GM12878 (cell line): ENCODE measurements at regions not wholly inside any gene's neighbourhood (a gene's known extent, or its start where the extent isn't known, plus 50 kb on each side); places are given as distances from the start of the nearest gene placed in this dataset.

Experiments used
- ATAC-seq: fragments of 200-7000 bp; cut with Tn5 transposase; 3 replicates; pipeline ENCODE4 v1.9.1; 2020; ENCODE audit warnings: mild to moderate bottlenecking, moderate library complexity
- BruUV-seq: library from RNA; stranded (reverse); fragments of 400-500 nt; replicated peaks from 2 replicates; lab custom pipeline; 2021; lab: Mats Ljungman, UMichigan
- CTCF ChIA-PET: fragments of 300-600 bp; sonication (Branson Sonifier 250); formaldehyde crosslinking; extraction: SDS; loops from one replicate; lab custom pipeline; 2021; ENCODE audit warnings: inconsistent platforms; lab: Yijun Ruan, JAX
- POLR2A ChIA-PET: fragments of 350-600 bp; formaldehyde crosslinking; extraction: SDS; loops from one replicate; lab custom pipeline; 2021; ENCODE audit warnings: inconsistent platforms; lab: Charles Lee
- RAD21 ChIA-PET: fragments of 300-600 bp; sonication (Branson Sonifier 250); formaldehyde crosslinking; loops from one replicate; lab custom pipeline; 2023; ENCODE audit warnings: antibody characterized with exemption; ENCODE audit not compliant: unreplicated experiment; lab: Charles Lee
- SMC1A ChIA-PET: fragments of 300-600 bp; sonication (Branson Sonifier 250); formaldehyde crosslinking; loops from one replicate; lab custom pipeline; 2023; ENCODE audit not compliant: unreplicated experiment, uncharacterized antibody; lab: Charles Lee
- DNase-seq: peaks from one replicate; pipeline ENCODE4 v3.0.0-alpha.2; 2011; ENCODE audit warnings: low read depth, low spot score
- FAIRE-seq: peaks from 3 replicates; lab custom pipeline; 2011; peaks lifted over from hg19 to GRCh38; lab: Jason Lieb, UNC
- H2AFZ ChIP-seq: 2 replicates; pipeline ENCODE4 v1.6.0; 2011; ENCODE audit warnings: low read depth, low read length, control low read depth; ENCODE audit not compliant: control insufficient read depth
- H3K27ac ChIP-seq: 2 replicates; pipeline ENCODE4 v1.5.1; 2011; ENCODE audit warnings: control low read depth; ENCODE audit not compliant: control insufficient read depth, insufficient read depth
- H3K27me3 ChIP-seq, 2 experiments: replicated peaks in 1 of 2; 2 replicates each; pipeline versions ENCODE4 v1.6.0 to v1.6.1; 2011; ENCODE audit warnings: low read length in 1 of 2; ENCODE audit not compliant: control insufficient read depth in 2 of 2, insufficient read depth in 2 of 2
- H3K36me3 ChIP-seq, 2 experiments: 2 replicates each; pipeline ENCODE4 v1.5.1; 2011; ENCODE audit warnings: low read length in 1 of 2; ENCODE audit not compliant: control insufficient read depth in 2 of 2, insufficient read depth in 2 of 2
- H3K4me1 ChIP-seq: 2 replicates; pipeline ENCODE4 v1.6.1; 2011; ENCODE audit warnings: mild to moderate bottlenecking, low read length, moderate library complexity, mixed read lengths; ENCODE audit not compliant: control insufficient read depth, insufficient read depth
- H3K4me2 ChIP-seq: 2 replicates; pipeline ENCODE4 v1.6.0; 2011; ENCODE audit warnings: control low read depth; ENCODE audit not compliant: control insufficient read depth, insufficient read depth
- H3K4me3 ChIP-seq: fragments of 200-600 bp; sonication (generic); 2 replicates; pipeline ENCODE4 v1.5.1; 2016
- H3K79me2 ChIP-seq: 2 replicates; pipeline ENCODE4 v1.6.0; 2011; ENCODE audit warnings: low read length; ENCODE audit not compliant: control insufficient read depth, insufficient read depth
- H3K9ac ChIP-seq: 2 replicates; pipeline ENCODE4 v1.8.0; 2011; ENCODE audit warnings: low read length, control low read depth, mixed read lengths; ENCODE audit not compliant: control insufficient read depth, insufficient read depth
- H3K9me3 ChIP-seq: replicated peaks from 3 replicates; pipeline ENCODE4 v1.5.1; 2011; ENCODE audit warnings: mild to moderate bottlenecking, low read length; ENCODE audit not compliant: control insufficient read depth, insufficient read depth
- H4K20me1 ChIP-seq: 2 replicates; pipeline ENCODE4 v1.6.0; 2011; ENCODE audit not compliant: control insufficient read depth, insufficient read depth
- EZH2 ChIP-seq: IDR thresholded peaks from 2 replicates; pipeline ENCODE4 v1.6.1; 2012; ENCODE audit warnings: low read depth, mild to moderate bottlenecking, control low read depth, inconsistent platforms, low read length, borderline replicate concordance; ENCODE audit not compliant: control insufficient read depth
- HCFC1 ChIP-seq: fragments of 150-350 bp; IDR thresholded peaks from 2 replicates; pipeline ENCODE4 v1.6.1; 2014; ENCODE audit warnings: low read length
- IKZF2 ChIP-seq, 2 experiments: fragments of 450-650 bp; IDR thresholded peaks; 2 replicates each; pipeline ENCODE4 v1.6.1; 2017; ENCODE audit warnings: mild to moderate bottlenecking in 2 of 2, moderate library complexity in 2 of 2
- JUNB ChIP-seq: IDR thresholded peaks from 2 replicates; pipeline ENCODE4 v1.6.1; 2016; ENCODE audit warnings: antibody characterized with exemption, mild to moderate bottlenecking
- KLF5 ChIP-seq: fragments of 450-650 bp; IDR thresholded peaks from 2 replicates; pipeline ENCODE4 v1.6.1; 2014; ENCODE audit warnings: mild to moderate bottlenecking; ENCODE audit not compliant: partially characterized antibody
- LARP7 ChIP-seq: fragments of 450-650 bp; IDR thresholded peaks from 2 replicates; pipeline ENCODE4 v1.6.1; 2017; ENCODE audit warnings: mild to moderate bottlenecking
- MEF2A ChIP-seq: IDR thresholded peaks from 2 replicates; pipeline ENCODE4 v1.6.1; 2011; ENCODE audit warnings: low read depth, mild to moderate bottlenecking, low read length, moderate library complexity; ENCODE audit not compliant: insufficient read depth
- MEF2B ChIP-seq: fragments of 450-650 bp; IDR thresholded peaks from 2 replicates; pipeline ENCODE4 v1.6.1; 2018; ENCODE audit warnings: mild to moderate bottlenecking, moderate library complexity; ENCODE audit not compliant: partially characterized antibody, poor library complexity, severe bottlenecking
- SREBF1 ChIP-seq: IDR thresholded peaks from 2 replicates; pipeline ENCODE4 v1.6.1; 2012; ENCODE audit warnings: mild to moderate bottlenecking, low read length
- WGBS: methylation state at CpG from one replicate; pipeline ENCODE4 v1.1.6; 2016; ENCODE audit warnings: low lambda C conversion rate; ENCODE audit not compliant: insufficient replicate concordance, insufficient coverage; ENCODE audit errors: missing lambda C conversion rate; 5-methylcytosine and 5-hydroxymethylcytosine counted together
- in situ Hi-C: fragments of 300-500 bp; cut with MboI; formaldehyde crosslinking; loops from 9 replicates; pipeline ENCODE4 v1.14.3; 2018; ENCODE audit warnings: mixed read lengths
- intact Hi-C: fragments of 100-400 bp; cut with micrococcal nuclease; formaldehyde crosslinking; loops from one replicate; pipeline ENCODE4 v1.14.2; 2022; ENCODE audit not compliant: unreplicated experiment
- TF ChIP-seq, protein P1 (sequence below): fragments of 450-650 bp; formaldehyde crosslinking; IDR thresholded peaks from 2 replicates; pipeline ENCODE4 v1.4.0; 2022; ENCODE audit warnings: mild to moderate bottlenecking, moderate library complexity
- TF ChIP-seq, protein P2 (sequence below): fragments of 450-650 bp; IDR thresholded peaks from 2 replicates; pipeline ENCODE4 v1.6.1; 2017; ENCODE audit warnings: low read depth, mild to moderate bottlenecking, moderate library complexity
- TF ChIP-seq, protein P3 (sequence below): IDR thresholded peaks from 2 replicates; pipeline ENCODE4 v1.6.1; 2011; ENCODE audit warnings: borderline replicate concordance, low read depth, mild to moderate bottlenecking, moderate library complexity, low read length; ENCODE audit not compliant: insufficient read depth, poor library complexity, severe bottlenecking

DNA sequence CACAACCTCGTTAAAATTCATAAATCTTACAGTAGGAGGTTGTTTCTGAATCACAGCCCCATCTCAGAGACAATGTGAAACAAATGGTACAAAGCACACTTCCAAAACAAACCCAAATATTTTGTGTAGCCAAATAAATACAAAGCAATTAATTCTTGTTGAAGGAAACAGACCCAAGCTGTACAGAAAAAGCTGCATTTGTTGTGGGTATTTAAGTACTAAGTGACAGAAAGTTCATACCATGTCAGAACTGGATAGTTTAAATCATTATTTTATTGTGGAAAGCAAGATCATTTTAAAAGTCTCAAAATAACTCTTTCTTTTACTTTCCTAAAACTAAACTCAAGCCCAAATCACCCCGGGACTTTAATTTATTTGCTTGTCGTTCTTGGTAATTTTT lies 570.7 kb downstream of the ELAVL2 start:
- Histone ChIP-seq H4K20me1 (no peaks in the 10 kb centered on the region), H3K27me3 (no peaks in the 10 kb centered on the region), H3K4me3 (no peak overlapping the region), H3K9ac (no peak overlapping the region), H2AFZ (no peak overlapping the region), H3K79me2 (no peaks in the 10 kb centered on the region), H3K27ac (no peak overlapping the region), H3K36me3 (no peaks in the 10 kb centered on the region), H3K4me2 (no peak overlapping the region), H3K9me3 (no peaks in the 10 kb centered on the region), H3K4me1 (no peaks in the 10 kb centered on the region)
- no peak for DNase-seq
- BruUV-seq: no TSS peak
- intact Hi-C loops: no loop called here
- ChIA-PET CTCF (interaction anchor here (1.2 kb wide), 1 partner anchor 669 kb away, joined by 3 read pairs; no protein-coding TSS in a partner anchor), SMC1A (interaction anchor here (0.8 kb wide), 1 partner anchor 785 kb away, joined by 3 read pairs; no protein-coding TSS in a partner anchor), RAD21 (no interaction called here), POLR2A (no interaction called here)
- WGBS: 23% methylated on average over 3 of the region's 3 CpGs
- in situ Hi-C loops: no loop called here
- no peak for ATAC-seq
- TF ChIP-seq MEF2B: no peak
- TF ChIP-seq, protein P1, sequence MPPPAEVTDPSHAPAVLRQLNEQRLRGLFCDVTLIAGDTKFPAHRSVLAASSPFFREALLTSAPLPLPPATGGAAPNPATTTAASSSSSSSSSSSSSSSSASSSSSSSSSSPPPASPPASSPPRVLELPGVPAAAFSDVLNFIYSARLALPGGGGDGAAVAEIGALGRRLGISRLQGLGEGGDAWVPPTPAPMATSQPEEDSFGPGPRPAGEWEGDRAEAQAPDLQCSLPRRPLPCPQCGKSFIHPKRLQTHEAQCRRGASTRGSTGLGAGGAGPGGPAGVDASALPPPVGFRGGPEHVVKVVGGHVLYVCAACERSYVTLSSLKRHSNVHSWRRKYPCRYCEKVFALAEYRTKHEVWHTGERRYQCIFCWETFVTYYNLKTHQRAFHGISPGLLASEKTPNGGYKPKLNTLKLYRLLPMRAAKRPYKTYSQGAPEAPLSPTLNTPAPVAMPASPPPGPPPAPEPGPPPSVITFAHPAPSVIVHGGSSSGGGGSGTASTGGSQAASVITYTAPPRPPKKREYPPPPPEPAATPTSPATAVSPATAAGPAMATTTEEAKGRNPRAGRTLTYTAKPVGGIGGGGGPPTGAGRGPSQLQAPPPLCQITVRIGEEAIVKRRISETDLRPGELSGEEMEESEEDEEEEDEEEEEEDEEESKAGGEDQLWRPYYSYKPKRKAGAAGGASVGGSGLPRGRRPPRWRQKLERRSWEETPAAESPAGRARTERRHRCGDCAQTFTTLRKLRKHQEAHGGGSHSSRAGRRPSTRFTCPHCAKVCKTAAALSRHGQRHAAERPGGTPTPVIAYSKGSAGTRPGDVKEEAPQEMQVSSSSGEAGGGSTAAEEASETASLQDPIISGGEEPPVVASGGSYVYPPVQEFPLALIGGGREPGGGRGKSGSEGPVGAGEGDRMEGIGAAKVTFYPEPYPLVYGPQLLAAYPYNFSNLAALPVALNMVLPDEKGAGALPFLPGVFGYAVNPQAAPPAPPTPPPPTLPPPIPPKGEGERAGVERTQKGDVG: no peak
- FAIRE-seq: no peak

DNA sequence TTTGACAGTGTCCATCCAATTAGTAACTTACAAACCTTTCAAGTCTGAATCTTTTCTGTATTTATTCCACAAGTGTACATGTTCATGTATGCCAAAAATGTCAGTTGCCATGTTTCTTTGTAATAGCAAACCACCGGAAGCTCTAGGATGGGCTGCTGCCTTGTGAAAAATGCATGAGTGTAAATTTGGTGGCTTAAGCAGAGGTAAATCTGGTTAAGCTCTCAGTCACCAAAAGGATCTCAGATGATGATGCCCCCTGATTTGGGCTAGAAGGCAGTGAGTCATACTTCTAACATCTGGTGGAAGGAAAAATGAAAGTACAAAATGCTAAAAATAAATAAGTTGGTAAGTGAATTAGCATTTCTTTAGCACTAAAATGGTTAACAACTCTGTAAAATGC lies 567.5 kb downstream of the ELAVL2 start:
- Histone ChIP-seq H3K27ac (no peak overlapping the region), H3K9ac (no peak overlapping the region), H3K4me2 (no peak overlapping the region), H2AFZ (no peak overlapping the region), H3K9me3 (no peaks in the 10 kb centered on the region), H3K79me2 (no peaks in the 10 kb centered on the region), H3K4me3 (no peak overlapping the region), H3K4me1 (no peaks in the 10 kb centered on the region), H3K36me3 (no peaks in the 10 kb centered on the region), H4K20me1 (no peaks in the 10 kb centered on the region), H3K27me3 (no peaks in the 10 kb centered on the region)
- CTCF ChIA-PET: no interaction called here
- POLR2A ChIA-PET: no interaction called here
- WGBS: 100% methylated on average over 1 of the region's 1 CpG
- SMC1A ChIA-PET: no interaction called here
- intact Hi-C loops: no loop called here
- in situ Hi-C loops: no loop called here
- no peak for FAIRE-seq
- no peak for ATAC-seq
- RAD21 ChIA-PET: no interaction called here
- no peak for DNase-seq
- no TSS peak for BruUV-seq
- TF ChIP-seq HCFC1: no peak
- TF ChIP-seq, protein P2, sequence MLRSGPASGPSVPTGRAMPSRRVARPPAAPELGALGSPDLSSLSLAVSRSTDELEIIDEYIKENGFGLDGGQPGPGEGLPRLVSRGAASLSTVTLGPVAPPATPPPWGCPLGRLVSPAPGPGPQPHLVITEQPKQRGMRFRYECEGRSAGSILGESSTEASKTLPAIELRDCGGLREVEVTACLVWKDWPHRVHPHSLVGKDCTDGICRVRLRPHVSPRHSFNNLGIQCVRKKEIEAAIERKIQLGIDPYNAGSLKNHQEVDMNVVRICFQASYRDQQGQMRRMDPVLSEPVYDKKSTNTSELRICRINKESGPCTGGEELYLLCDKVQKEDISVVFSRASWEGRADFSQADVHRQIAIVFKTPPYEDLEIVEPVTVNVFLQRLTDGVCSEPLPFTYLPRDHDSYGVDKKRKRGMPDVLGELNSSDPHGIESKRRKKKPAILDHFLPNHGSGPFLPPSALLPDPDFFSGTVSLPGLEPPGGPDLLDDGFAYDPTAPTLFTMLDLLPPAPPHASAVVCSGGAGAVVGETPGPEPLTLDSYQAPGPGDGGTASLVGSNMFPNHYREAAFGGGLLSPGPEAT: no peak
- no peak for TF ChIP-seq IKZF2 (IDR thresholded peaks at IDR 0.05)
- no peak for TF ChIP-seq LARP7
- no peak for TF ChIP-seq MEF2A
- no peak for TF ChIP-seq SREBF1
- no peak for TF ChIP-seq JUNB
- TF ChIP-seq EZH2: no peak
- TF ChIP-seq, protein P3, sequence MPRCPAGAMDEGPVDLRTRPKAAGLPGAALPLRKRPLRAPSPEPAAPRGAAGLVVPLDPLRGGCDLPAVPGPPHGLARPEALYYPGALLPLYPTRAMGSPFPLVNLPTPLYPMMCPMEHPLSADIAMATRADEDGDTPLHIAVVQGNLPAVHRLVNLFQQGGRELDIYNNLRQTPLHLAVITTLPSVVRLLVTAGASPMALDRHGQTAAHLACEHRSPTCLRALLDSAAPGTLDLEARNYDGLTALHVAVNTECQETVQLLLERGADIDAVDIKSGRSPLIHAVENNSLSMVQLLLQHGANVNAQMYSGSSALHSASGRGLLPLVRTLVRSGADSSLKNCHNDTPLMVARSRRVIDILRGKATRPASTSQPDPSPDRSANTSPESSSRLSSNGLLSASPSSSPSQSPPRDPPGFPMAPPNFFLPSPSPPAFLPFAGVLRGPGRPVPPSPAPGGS: no peak
- no peak for TF ChIP-seq KLF5
